GM12875 (cell line): ENCODE measurements at regions not wholly inside any gene's neighbourhood (a gene's known extent, or its start where the extent isn't known, plus 50 kb on each side); places are given as distances from the start of the nearest gene placed in this dataset.

Source experiments
- H3K4me3 ChIP-seq: one replicate; pipeline ENCODE4 v1.5.1; 2011; ENCODE audit warnings: low read depth, low read length, control low read depth
- TF ChIP-seq, protein P1 (sequence below): IDR thresholded peaks from 2 replicates; pipeline ENCODE4 v1.5.1; 2011; ENCODE audit warnings: low read depth, mild to moderate bottlenecking, control low read depth, inconsistent platforms, low read length, moderate library complexity, borderline replicate concordance; ENCODE audit not compliant: insufficient read depth

DNA sequence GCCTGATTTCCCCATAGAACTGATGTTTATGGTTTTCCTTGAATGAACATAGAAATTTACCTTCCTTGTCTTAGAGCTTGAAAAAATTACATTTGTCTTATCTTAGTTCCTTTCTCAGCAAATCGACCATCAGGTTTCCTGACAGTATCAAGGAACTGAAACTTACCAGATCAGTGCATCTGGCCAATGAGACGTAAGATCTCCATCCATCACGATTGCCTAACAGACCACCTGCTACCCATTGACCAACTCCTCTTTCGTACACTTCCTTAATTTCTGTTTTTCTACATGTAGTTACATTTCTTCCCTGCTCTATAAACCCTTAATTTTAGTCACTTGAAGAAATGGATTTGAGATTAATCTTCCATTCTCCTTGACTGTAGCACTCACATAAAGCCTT, 57.4 kb upstream of the TMPRSS15 start:
- TF ChIP-seq, protein P1, sequence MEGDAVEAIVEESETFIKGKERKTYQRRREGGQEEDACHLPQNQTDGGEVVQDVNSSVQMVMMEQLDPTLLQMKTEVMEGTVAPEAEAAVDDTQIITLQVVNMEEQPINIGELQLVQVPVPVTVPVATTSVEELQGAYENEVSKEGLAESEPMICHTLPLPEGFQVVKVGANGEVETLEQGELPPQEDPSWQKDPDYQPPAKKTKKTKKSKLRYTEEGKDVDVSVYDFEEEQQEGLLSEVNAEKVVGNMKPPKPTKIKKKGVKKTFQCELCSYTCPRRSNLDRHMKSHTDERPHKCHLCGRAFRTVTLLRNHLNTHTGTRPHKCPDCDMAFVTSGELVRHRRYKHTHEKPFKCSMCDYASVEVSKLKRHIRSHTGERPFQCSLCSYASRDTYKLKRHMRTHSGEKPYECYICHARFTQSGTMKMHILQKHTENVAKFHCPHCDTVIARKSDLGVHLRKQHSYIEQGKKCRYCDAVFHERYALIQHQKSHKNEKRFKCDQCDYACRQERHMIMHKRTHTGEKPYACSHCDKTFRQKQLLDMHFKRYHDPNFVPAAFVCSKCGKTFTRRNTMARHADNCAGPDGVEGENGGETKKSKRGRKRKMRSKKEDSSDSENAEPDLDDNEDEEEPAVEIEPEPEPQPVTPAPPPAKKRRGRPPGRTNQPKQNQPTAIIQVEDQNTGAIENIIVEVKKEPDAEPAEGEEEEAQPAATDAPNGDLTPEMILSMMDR: no peak
- H3K4me3 ChIP-seq: no peak overlapping the region

DNA sequence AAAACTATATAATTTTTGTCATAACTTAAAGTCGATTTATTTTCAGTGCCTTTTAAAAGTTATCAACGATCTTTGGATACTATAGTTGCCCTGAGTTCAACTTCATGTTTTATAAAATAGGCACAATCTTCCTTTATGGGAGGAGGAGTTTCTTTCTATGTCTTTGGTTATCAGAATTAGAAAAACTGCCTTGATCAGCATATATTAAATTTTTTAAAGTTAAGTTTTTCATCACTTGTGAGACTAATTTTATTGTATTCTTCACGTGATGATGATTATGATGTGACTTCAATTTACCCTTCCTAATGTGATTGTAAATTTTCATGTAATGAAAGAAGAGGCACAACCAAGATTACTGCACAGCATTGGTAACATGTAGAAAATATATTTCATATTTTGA, 58.2 kb upstream of the TMPRSS15 start:
- H3K4me3 ChIP-seq: no peak overlapping the region
- TF ChIP-seq, protein P1: no peak

DNA sequence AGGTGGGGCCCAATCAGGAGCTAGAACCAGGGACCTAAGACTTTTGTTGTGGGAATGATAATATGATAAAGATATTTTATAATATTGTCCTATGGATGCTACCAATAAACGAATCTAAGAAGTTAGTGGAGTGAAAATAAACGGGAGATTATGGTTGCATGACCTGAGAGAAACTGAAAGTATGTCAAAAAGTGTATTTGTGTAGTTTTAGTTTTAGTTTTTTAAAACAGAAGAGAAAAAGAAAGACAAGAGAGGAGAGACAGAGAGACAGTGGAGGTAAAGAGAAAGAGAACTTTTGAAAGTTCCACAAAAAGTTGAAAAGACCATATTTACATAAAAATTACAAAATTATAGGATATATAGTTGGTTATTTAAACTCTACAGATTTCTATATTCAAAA, 64.1 kb upstream of the TMPRSS15 start:
- TF ChIP-seq, protein P1: no peak
- H3K4me3 ChIP-seq: no peak overlapping the region

DNA sequence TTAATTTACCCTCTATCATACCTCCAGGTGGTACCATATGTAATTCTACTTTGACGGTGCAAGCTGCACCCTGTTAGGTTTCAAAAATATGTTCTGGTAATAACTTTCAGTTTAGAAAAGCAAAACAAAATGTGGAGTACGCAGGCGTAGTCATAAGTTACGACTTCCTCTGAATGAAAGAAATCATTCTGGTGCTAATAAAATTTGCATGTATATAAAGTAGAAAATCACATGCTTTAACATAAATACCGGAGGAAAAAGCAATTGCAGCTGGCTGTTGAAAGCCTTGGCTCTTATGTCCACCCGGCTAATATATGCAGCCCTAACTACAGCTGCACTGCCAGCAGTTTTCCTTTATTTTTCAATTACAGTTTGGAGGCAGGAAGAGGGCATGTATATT, 65.2 kb upstream of the TMPRSS15 start:
- no peak overlapping the region for H3K4me3 ChIP-seq
- TF ChIP-seq, protein P1: no peak

DNA sequence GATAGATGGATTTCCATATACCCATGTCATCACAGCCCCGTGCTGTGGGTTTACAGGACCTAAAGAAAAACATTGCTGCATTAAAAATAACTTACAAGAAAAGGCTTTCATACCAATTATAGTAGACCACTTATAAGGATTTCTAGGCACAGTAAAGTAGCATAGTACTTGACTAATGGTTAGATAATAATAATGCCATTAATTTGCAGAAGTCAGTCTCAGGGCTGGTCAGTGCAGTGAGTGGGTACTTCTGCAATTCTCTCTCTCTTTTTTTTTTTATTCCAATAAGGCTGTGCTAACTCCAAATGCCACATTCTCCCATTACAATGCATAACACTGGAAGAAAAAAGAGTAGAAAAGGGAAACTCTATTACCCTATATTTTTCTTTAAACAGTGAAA, 73.1 kb upstream of the TMPRSS15 start:
- no peak overlapping the region for H3K4me3 ChIP-seq
- TF ChIP-seq, protein P1: no peak

DNA sequence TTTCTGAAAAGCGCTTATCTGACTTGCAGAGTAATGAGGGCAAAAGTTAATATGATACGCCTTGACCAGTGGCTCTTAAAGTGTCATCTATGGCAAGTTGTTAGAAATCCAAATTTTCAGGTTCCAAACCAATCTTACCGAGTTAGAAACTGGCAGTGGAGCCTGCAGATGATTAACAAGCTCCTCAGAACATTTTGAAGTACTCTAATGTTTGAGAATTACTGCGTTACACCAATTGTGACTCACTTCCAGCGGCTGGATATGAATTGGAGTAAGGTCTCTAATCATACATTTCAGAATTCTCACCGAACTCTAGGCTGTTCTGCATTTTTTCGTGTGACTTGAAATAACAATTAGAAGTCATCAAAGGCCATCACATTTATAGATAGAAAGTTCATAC, 73.5 kb upstream of the TMPRSS15 start:
- H3K4me3 ChIP-seq: no peak overlapping the region
- TF ChIP-seq, protein P1: no peak

DNA sequence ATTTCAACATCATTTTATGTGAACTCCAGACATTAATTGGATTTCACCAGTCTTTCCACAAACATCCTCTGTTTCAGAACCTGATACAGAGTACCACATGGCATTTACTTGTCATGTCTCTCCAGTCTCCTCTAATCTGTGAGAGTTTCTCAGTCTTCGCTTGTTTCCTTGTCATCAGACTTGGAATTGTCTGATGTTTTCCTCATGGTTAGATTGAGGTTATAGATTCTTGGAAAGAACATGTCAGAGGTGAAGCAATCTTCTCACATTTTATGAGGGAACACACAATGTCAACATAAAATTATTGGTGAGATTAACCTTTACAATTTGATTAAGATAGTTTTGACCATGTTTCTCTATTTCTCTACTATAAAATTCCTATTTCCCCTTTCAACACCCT, 74.9 kb upstream of the TMPRSS15 start:
- TF ChIP-seq, protein P1: no peak
- H3K4me3 ChIP-seq: no peak overlapping the region
